Caco-2 (cell line): ENCODE measurements at regions not wholly inside any gene's neighbourhood (a gene's known extent, or its start where the extent isn't known, plus 50 kb on each side); places are given as distances from the start of the nearest gene placed in this dataset.

Experiments used
- BruUV-seq: library from RNA; stranded (reverse); fragments of 400-500 nt; replicated peaks from 2 replicates; lab custom pipeline; 2021; lab: Mats Ljungman, UMichigan
- CTCF ChIA-PET: fragments of 300-600 bp; sonication (Branson Sonifier 250); formaldehyde crosslinking; loops from one replicate; lab custom pipeline; 2022; ENCODE audit warnings: antibody characterized with exemption; lab: Charles Lee
- POLR2A ChIA-PET: fragments of 300-600 bp; sonication (Branson Sonifier 250); formaldehyde crosslinking; loops from one replicate; lab custom pipeline; 2022; ENCODE audit warnings: antibody characterized with exemption; lab: Charles Lee
- DNase-seq, 2 experiments: peaks; one replicate each; pipeline versions ENCODE4 v3.0.0 to v3.0.0-alpha.2; 2020 to 2022
- H3K27me3 ChIP-seq: replicated peaks from 2 replicates; pipeline ENCODE4 v1.6.0; 2011; ENCODE audit warnings: low read length; ENCODE audit not compliant: control insufficient read depth, insufficient read depth
- H3K36me3 ChIP-seq: 2 replicates; pipeline ENCODE4 v1.5.1; 2011; ENCODE audit warnings: low read length; ENCODE audit not compliant: control insufficient read depth, insufficient read depth
- H3K4me1 ChIP-seq: fragments of 250-450 bp; sonication (Bioruptor Pico); 2 replicates; pipeline ENCODE4 v1.5.1; 2020; ENCODE audit warnings: mild to moderate bottlenecking
- H3K4me3 ChIP-seq: 2 replicates; pipeline ENCODE4 v1.5.1; 2011; ENCODE audit warnings: low read depth, mild to moderate bottlenecking, control low read depth, low read length
- H3K9me3 ChIP-seq: fragments of 250-450 bp; sonication (Bioruptor Pico); 2 replicates; pipeline ENCODE4 v1.5.1; 2020; ENCODE audit warnings: mild to moderate bottlenecking, moderate library complexity
- H3K27ac Mint-ChIP-seq: one replicate; pipeline ENCODE4 v1.8.0; 2022; ENCODE audit warnings: mixed read lengths; ENCODE audit not compliant: unreplicated experiment
- H3K27me3 Mint-ChIP-seq: one replicate; pipeline ENCODE4 v1.8.0; 2022; ENCODE audit warnings: mixed read lengths; ENCODE audit not compliant: insufficient read depth, unreplicated experiment
- H3K36me3 Mint-ChIP-seq: one replicate; pipeline ENCODE4 v1.8.0; 2022; ENCODE audit warnings: mild to moderate bottlenecking, mixed read lengths; ENCODE audit not compliant: insufficient read depth, unreplicated experiment
- H3K4me1 Mint-ChIP-seq: one replicate; pipeline ENCODE4 v1.8.0; 2022; ENCODE audit warnings: low read depth, mixed read lengths; ENCODE audit not compliant: unreplicated experiment
- H3K4me3 Mint-ChIP-seq: one replicate; pipeline ENCODE4 v1.8.0; 2022; ENCODE audit warnings: mild to moderate bottlenecking, moderate library complexity, mixed read lengths; ENCODE audit not compliant: unreplicated experiment
- H3K9me3 Mint-ChIP-seq: one replicate; pipeline ENCODE4 v1.8.0; 2022; ENCODE audit warnings: mixed read lengths; ENCODE audit not compliant: unreplicated experiment
- CTCF ChIP-seq, 2 experiments: fragments of 200-600 bp in 1 of 2; IDR thresholded peaks; 1 replicate in 1 of 2; 2 replicates in 1 of 2; pipeline versions ENCODE4 v1.5.1 to v1.8.0; 2011 to 2022; ENCODE audit warnings: antibody characterized with exemption in 1 of 2, control low read depth in 1 of 2, inconsistent platforms in 1 of 2, low read depth in 1 of 2, low read length in 1 of 2, mild to moderate bottlenecking in 1 of 2, moderate library complexity in 1 of 2; ENCODE audit not compliant: insufficient read depth in 1 of 2, severe bottlenecking in 1 of 2, unreplicated experiment in 1 of 2
- intact Hi-C: fragments of 100-400 bp; cut with micrococcal nuclease; formaldehyde crosslinking; loops from one replicate; pipeline ENCODE4 v1.10.0; 2022; ENCODE audit not compliant: unreplicated experiment

GRCh38 chr6:148140772-148141557, 201.7 kb upstream of the SASH1 start:
- DNase-seq = no peak
- H3K27ac Mint-ChIP-seq = peak overlapping the region; percentile 1
- no peak overlapping the region for H3K4me3 Mint-ChIP-seq
- Histone ChIP-seq H3K36me3 (no peaks in the 10 kb centered on the region), H3K4me1 (peaks cover 8% of the 10 kb centered on the region; the same call in 1 of the 2 replicates), H3K4me3 (no peak overlapping the region), H3K27me3 (no peaks in the 10 kb centered on the region), H3K9me3 (no peaks in the 10 kb centered on the region)
- peaks cover 25% of the 10 kb centered on the region for H3K4me1 Mint-ChIP-seq
- no TSS peak for BruUV-seq
- H3K27me3 Mint-ChIP-seq = no peaks in the 10 kb centered on the region
- intact Hi-C loops = no loop called here
- H3K36me3 Mint-ChIP-seq = peaks cover 14% of the 10 kb centered on the region
- CTCF ChIA-PET = interaction anchor here (0.5 kb wide), 1 partner anchor 678 kb away, joined by 6 read pairs; no protein-coding TSS in a partner anchor
- no peak for TF ChIP-seq CTCF (IDR thresholded peaks at IDR 0.05; ENCODE audit: insufficient read depth in 1 of 2, low read depth in 1 of 2, low read length in 1 of 2, severe bottlenecking in 1 of 2, unreplicated experiment in 1 of 2)
- POLR2A ChIA-PET = no interaction called here
- peaks cover 14% of the 10 kb centered on the region for H3K9me3 Mint-ChIP-seq

- Mint-ChIP-seq H3K27ac (no peak overlapping the region), H3K9me3 (peaks cover 14% of the 10 kb centered on the region), H3K27me3 (no peaks in the 10 kb centered on the region), H3K4me1 (peaks cover 25% of the 10 kb centered on the region), H3K36me3 (peaks cover 10% of the 10 kb centered on the region), H3K4me3 (no peak overlapping the region)
- no peak for TF ChIP-seq CTCF (IDR thresholded peaks at IDR 0.05; ENCODE audit: insufficient read depth in 1 of 2, low read depth in 1 of 2, low read length in 1 of 2, severe bottlenecking in 1 of 2, unreplicated experiment in 1 of 2)
- BruUV-seq = no TSS peak
- no peaks in the 10 kb centered on the region for H3K9me3 ChIP-seq
- ChIA-PET CTCF (no interaction called here), POLR2A (no interaction called here)
- no peak for DNase-seq
- intact Hi-C loops = no loop called here
- H3K27me3 ChIP-seq = no peaks in the 10 kb centered on the region
- peaks cover 8% of the 10 kb centered on the region; the same call in 1 of the 2 replicates for H3K4me1 ChIP-seq
- H3K4me3 ChIP-seq = no peak overlapping the region
- no peaks in the 10 kb centered on the region for H3K36me3 ChIP-seq
Observed at GRCh38 chr6:148142821-148143220, 199.8 kb upstream of the SASH1 start.

- Histone ChIP-seq H3K4me1 (peaks cover 8% of the 10 kb centered on the region; the same call in 1 of the 2 replicates), H3K27me3 (no peaks in the 10 kb centered on the region), H3K9me3 (no peaks in the 10 kb centered on the region), H3K4me3 (no peak overlapping the region), H3K36me3 (no peaks in the 10 kb centered on the region)
- peaks cover 14% of the 10 kb centered on the region for H3K9me3 Mint-ChIP-seq
- H3K4me1 Mint-ChIP-seq = peaks cover 25% of the 10 kb centered on the region
- no peak for DNase-seq
- H3K4me3 Mint-ChIP-seq = no peak overlapping the region
- CTCF ChIA-PET = no interaction called here
- no peaks in the 10 kb centered on the region for H3K27me3 Mint-ChIP-seq
- peaks cover 10% of the 10 kb centered on the region for H3K36me3 Mint-ChIP-seq
- POLR2A ChIA-PET = no interaction called here
- BruUV-seq = no TSS peak
- TF ChIP-seq CTCF (IDR thresholded peaks at IDR 0.05; ENCODE audit: insufficient read depth in 1 of 2, low read depth in 1 of 2, low read length in 1 of 2, severe bottlenecking in 1 of 2, unreplicated experiment in 1 of 2) = no peak
- H3K27ac Mint-ChIP-seq = no peak overlapping the region
- intact Hi-C loops = loop anchor here (2.0 kb wide), 1 partner anchor 637 kb away; no protein-coding TSS in a partner anchor
Observed at GRCh38 chr6:148143771-148144170, 198.9 kb upstream of the SASH1 start.
